ENCODE measurements at regions not wholly inside any gene's neighbourhood (a gene's known extent, or its start where the extent isn't known, plus 50 kb on each side); places are given as distances from the start of the nearest gene placed in this dataset.
A peak's percentile ranks its signal among the peaks of the same experiment; 100 is the strongest.

DNA sequence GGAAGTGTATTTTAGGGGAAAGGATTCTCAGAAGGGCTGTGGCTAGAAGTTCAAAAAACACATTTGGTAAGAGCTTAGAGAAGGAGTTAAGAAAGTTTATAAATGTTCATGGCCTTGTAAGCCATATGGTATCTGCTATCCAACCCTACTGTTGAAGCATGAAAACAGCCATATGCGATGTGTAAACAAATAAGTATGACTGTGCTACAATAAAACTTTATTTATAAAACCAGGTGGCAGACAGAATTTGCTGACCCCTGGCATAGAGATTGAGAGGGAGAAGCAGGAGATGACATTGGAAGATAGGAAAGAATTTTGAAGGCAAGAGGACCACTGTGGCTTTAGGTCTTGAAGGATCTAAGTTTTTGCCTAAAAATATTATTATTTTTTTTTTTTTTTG, 583.5 kb downstream of the DOK5 start:
- no peaks in the 10 kb centered on the region for H3K36me3 ChIP-seq (ENCODE audit: control insufficient read depth in 2 of 2, insufficient read depth in 2 of 2, low read length in 1 of 2)

More for the DNA sequence above, 583.5 kb downstream of the DOK5 start:
- no peak for DNase-seq (ENCODE audit: low read depth, low spot score)
- SMC1A ChIA-PET (ENCODE audit: uncharacterized antibody, unreplicated experiment) = interaction anchor here (0.6 to 3.7 kb wide), 14 partner anchors 12 to 1011 kb away, joined by 3 to 15 read pairs (median 6); no protein-coding TSS in a partner anchor
- in situ Hi-C loops (cut with MboI) = no loop called here
- Histone ChIP-seq H3K4me3 (no peak overlapping the region), H3K27me3 (replicated peaks in 1 of 2; ENCODE audit: control insufficient read depth in 2 of 2, insufficient read depth in 2 of 2, low read length in 1 of 2) (no peaks in the 10 kb centered on the region), H3K79me2 (ENCODE audit: control insufficient read depth, insufficient read depth, low read length) (no peaks in the 10 kb centered on the region), H4K20me1 (ENCODE audit: control insufficient read depth, insufficient read depth) (no peaks in the 10 kb centered on the region), H3K4me1 (ENCODE audit: control insufficient read depth, insufficient read depth, low read length) (no peaks in the 10 kb centered on the region), H3K9ac (ENCODE audit: control insufficient read depth, insufficient read depth, low read length) (no peak overlapping the region), H2AFZ (ENCODE audit: control insufficient read depth, low read depth, low read length) (no peak overlapping the region), H3K9me3 (replicated peaks; ENCODE audit: control insufficient read depth, insufficient read depth, low read length) (no peaks in the 10 kb centered on the region), H3K4me2 (ENCODE audit: control insufficient read depth, insufficient read depth) (no peak overlapping the region), H3K27ac (ENCODE audit: control insufficient read depth, insufficient read depth) (no peak overlapping the region)
- CTCF ChIA-PET = interaction anchor here (1.1 to 2.6 kb wide), 7 partner anchors 8 to 244 kb away, joined by 3 to 12 read pairs (median 5); no protein-coding TSS in a partner anchor
- TF ChIP-seq, protein P1, sequence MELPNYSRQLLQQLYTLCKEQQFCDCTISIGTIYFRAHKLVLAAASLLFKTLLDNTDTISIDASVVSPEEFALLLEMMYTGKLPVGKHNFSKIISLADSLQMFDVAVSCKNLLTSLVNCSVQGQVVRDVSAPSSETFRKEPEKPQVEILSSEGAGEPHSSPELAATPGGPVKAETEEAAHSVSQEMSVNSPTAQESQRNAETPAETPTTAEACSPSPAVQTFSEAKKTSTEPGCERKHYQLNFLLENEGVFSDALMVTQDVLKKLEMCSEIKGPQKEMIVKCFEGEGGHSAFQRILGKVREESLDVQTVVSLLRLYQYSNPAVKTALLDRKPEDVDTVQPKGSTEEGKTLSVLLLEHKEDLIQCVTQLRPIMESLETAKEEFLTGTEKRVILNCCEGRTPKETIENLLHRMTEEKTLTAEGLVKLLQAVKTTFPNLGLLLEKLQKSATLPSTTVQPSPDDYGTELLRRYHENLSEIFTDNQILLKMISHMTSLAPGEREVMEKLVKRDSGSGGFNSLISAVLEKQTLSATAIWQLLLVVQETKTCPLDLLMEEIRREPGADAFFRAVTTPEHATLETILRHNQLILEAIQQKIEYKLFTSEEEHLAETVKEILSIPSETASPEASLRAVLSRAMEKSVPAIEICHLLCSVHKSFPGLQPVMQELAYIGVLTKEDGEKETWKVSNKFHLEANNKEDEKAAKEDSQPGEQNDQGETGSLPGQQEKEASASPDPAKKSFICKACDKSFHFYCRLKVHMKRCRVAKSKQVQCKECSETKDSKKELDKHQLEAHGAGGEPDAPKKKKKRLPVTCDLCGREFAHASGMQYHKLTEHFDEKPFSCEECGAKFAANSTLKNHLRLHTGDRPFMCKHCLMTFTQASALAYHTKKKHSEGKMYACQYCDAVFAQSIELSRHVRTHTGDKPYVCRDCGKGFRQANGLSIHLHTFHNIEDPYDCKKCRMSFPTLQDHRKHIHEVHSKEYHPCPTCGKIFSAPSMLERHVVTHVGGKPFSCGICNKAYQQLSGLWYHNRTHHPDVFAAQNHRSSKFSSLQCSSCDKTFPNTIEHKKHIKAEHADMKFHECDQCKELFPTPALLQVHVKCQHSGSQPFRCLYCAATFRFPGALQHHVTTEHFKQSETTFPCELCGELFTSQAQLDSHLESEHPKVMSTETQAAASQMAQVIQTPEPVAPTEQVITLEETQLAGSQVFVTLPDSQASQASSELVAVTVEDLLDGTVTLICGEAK (IDR thresholded peaks at IDR 0.05; ENCODE audit: borderline replicate concordance) = peak; percentile 73
- TF ChIP-seq ZNF384 (IDR thresholded peaks at IDR 0.05; ENCODE audit: borderline replicate concordance, low read depth, low read length) = no peak
- POLR2A ChIA-PET = interaction anchor here (0.9 kb wide), 1 partner anchor 58 kb away, joined by 5 read pairs; no protein-coding TSS in a partner anchor
- BruUV-seq (replicated peaks) = no TSS peak
- RAD21 ChIA-PET (ENCODE audit: unreplicated experiment) = interaction anchor here (0.8 to 1.4 kb wide), 9 partner anchors 9 to 1093 kb away, joined by 3 to 4 read pairs (median 4); no protein-coding TSS in a partner anchor
- ATAC-seq = no peak
- intact Hi-C loops (cut with micrococcal nuclease; ENCODE audit: unreplicated experiment) = loop anchor here (10.0 kb wide), 1 partner anchor 206 kb away; no protein-coding TSS in a partner anchor
- FAIRE-seq = no peak
- WGBS (ENCODE audit: insufficient coverage, insufficient replicate concordance, low lambda C conversion rate, missing lambda C conversion rate) = 89% methylated on average over 1 of the region's 1 CpG

All from GM12878 (cell line).